Breast epithelium (tissue), 4 donors: ENCODE measurements at regions not wholly inside any gene's neighbourhood (a gene's known extent, or its start where the extent isn't known, plus 50 kb on each side); places are given as distances from the start of the nearest gene placed in this dataset.
"Not testable (repeated sequence)": the region's sequence is repeated elsewhere in the genome, so short reads cannot be mapped to it uniquely, and the experiment has no call there.

Experiments
- DNase-seq, 2 donors: peaks; one replicate each; pipeline ENCODE4 v3.0.0-alpha.2; 2019; ENCODE audit warnings: low spot score in 2 of 2
- H3K27ac ChIP-seq, 2 donors: fragments of 200-600 bp; sonication (generic) in 1 of 2; one replicate each; pipeline ENCODE4 v1.5.1; 2016 to 2019; ENCODE audit warnings: mild to moderate bottlenecking in 1 of 2
- H3K27me3 ChIP-seq, 2 donors: fragments of 200-600 bp; sonication (generic) in 1 of 2; one replicate each; pipeline versions ENCODE4 v1.5.1 to v1.6.0; 2017 to 2019; ENCODE audit warnings: control low read depth in 1 of 2, mild to moderate bottlenecking in 1 of 2
- H3K36me3 ChIP-seq: fragments of 200-600 bp; one replicate; pipeline ENCODE4 v1.5.1; 2019
- H3K4me1 ChIP-seq, 2 donors: fragments of 200-600 bp; sonication (generic); one replicate each; pipeline ENCODE4 v1.5.1; 2016 to 2019; ENCODE audit warnings: control low read depth in 1 of 2
- H3K4me3 ChIP-seq, 3 donors: fragments of 200-600 bp; sonication (generic); 1 replicate in 2 of 3; 2 replicates in 1 of 3; pipeline ENCODE4 v1.5.1; 2016 to 2019; ENCODE audit warnings: mild to moderate bottlenecking in 3 of 3, moderate library complexity in 2 of 3
- H3K9me3 ChIP-seq, 2 donors: fragments of 200-600 bp; sonication (generic) in 1 of 2; one replicate each; pipeline ENCODE4 v1.5.1; 2016 to 2019; ENCODE audit warnings: control low read depth in 1 of 2
- POLR2A ChIP-seq: fragments of 450-650 bp; IDR thresholded peaks from one replicate; pipeline ENCODE4 v1.6.1; 2016; ENCODE audit warnings: antibody characterized with exemption, mild to moderate bottlenecking, moderate library complexity
- POLR2AphosphoS5 ChIP-seq, 3 donors: sonication (generic); formaldehyde crosslinking; IDR thresholded peaks; one replicate each; pipeline ENCODE4 v1.6.1; 2017; ENCODE audit warnings: antibody characterized with exemption in 3 of 3
- intact Hi-C: fragments of 100-400 bp; cut with DNase I; formaldehyde crosslinking; loops from one replicate; pipeline ENCODE4 v1.15.1; 2023; ENCODE audit warnings: low total_unique reads
- TF ChIP-seq, protein P1 (sequence below), 3 donors: fragments of 450-650 bp; IDR thresholded peaks; one replicate each; pipeline ENCODE4 v1.5.1; 2016 to 2017; ENCODE audit warnings: antibody characterized with exemption in 3 of 3, mild to moderate bottlenecking in 3 of 3, moderate library complexity in 3 of 3

DNA sequence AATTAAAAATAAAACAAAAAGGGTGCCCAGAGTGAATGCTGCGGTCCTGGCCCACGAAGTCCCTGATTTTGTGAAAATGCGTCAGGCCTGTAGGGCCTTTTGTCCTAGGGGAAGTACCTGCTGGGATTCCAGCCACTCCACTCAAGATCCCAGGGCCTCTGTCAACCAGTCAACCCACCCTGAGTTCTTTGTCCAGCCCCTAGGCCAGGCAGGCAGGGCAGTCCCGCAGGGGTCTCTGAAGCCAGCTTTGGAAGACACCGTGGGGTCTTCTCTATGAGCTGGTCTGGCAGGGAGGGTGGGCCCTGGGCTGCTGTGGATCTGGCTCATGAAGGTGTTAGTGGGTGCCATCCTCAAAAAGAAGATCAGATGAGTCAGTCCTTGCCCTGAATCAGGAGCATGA is 452.5 kb upstream of the MKI67 start:
- TF ChIP-seq, protein P1, sequence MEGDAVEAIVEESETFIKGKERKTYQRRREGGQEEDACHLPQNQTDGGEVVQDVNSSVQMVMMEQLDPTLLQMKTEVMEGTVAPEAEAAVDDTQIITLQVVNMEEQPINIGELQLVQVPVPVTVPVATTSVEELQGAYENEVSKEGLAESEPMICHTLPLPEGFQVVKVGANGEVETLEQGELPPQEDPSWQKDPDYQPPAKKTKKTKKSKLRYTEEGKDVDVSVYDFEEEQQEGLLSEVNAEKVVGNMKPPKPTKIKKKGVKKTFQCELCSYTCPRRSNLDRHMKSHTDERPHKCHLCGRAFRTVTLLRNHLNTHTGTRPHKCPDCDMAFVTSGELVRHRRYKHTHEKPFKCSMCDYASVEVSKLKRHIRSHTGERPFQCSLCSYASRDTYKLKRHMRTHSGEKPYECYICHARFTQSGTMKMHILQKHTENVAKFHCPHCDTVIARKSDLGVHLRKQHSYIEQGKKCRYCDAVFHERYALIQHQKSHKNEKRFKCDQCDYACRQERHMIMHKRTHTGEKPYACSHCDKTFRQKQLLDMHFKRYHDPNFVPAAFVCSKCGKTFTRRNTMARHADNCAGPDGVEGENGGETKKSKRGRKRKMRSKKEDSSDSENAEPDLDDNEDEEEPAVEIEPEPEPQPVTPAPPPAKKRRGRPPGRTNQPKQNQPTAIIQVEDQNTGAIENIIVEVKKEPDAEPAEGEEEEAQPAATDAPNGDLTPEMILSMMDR (IDR thresholded peaks at IDR 0.05) = no peak
- TF ChIP-seq POLR2AphosphoS5 (IDR thresholded peaks at IDR 0.05) = no peak
- no peak for TF ChIP-seq POLR2A
- Histone ChIP-seq H3K27ac (no peak overlapping the region), H3K36me3 (no peaks in the 10 kb centered on the region), H3K27me3 (no peaks in the 10 kb centered on the region), H3K9me3 (no peaks in the 10 kb centered on the region), H3K4me1 (no peaks in the 10 kb centered on the region), H3K4me3 (no peak overlapping the region)
- DNase-seq = no peak
- intact Hi-C loops = no loop called here

DNA sequence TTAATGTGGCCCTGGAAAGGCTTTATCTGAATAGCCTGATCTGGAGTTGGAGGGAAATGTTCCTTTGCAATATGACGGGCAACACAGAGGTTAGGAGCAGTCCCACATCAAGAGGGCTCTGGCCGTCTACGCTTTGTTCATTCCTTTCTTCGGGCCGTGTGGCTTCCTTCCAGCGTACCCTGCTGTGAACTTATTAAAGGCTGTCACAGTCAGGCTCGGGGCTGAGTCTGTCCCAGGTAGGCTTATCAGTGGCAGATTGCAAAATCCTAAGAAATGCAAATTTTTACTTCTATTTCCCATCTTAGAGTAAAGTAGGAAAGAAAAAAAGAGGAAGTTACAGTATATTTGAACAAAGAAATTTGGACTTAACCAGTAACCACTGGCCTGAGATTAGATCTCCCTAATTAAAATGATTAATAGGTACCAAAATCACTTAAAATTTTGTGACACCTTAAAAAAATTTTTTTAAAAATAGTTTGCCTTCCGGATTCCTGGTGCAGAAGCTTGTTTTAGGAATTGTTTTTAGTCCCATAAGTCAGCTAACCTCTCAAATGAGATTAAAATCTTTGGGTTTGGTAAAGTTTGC is 453.1 kb upstream of the MKI67 start:
- Histone ChIP-seq H3K9me3 (no peaks in the 10 kb centered on the region), H3K4me1 (no peaks in the 10 kb centered on the region), H3K4me3 (no peak overlapping the region), H3K36me3 (no peaks in the 10 kb centered on the region), H3K27me3 (no peaks in the 10 kb centered on the region), H3K27ac (no peak overlapping the region)
- intact Hi-C loops = no loop called here
- TF ChIP-seq, protein P1 (IDR thresholded peaks at IDR 0.05) = no peak
- TF ChIP-seq POLR2AphosphoS5 (IDR thresholded peaks at IDR 0.05) (no peak), POLR2A (no peak)
- no peak for DNase-seq

DNA sequence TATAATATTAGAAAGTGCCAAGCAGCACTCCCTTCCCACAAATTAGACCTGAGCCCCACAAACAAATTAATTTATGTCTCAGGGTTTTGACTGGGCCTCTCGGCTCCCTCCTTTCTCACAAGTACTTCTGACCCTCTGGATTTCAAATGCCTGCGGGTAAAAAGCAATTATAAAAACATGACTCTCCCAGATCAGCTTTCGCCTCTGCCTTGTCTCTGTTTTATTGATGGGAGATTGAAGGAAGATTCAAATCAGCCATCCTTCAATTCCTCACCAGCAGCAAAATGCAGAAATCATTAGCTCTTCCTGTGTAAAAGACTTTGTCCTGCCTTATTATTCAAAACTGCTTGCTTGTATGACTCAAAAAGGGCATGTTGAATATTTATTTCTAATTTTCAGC is 453.7 kb upstream of the MKI67 start:
- no peak for DNase-seq
- intact Hi-C loops = no loop called here
- Histone ChIP-seq H3K4me1 (no peaks in the 10 kb centered on the region), H3K9me3 (no peaks in the 10 kb centered on the region), H3K36me3 (no peaks in the 10 kb centered on the region), H3K27me3 (no peaks in the 10 kb centered on the region), H3K4me3 (no peak overlapping the region), H3K27ac (no peak overlapping the region)
- TF ChIP-seq POLR2A = no peak
- TF ChIP-seq, protein P1 (IDR thresholded peaks at IDR 0.05) = no peak
- TF ChIP-seq POLR2AphosphoS5 (IDR thresholded peaks at IDR 0.05) = no peak

DNA sequence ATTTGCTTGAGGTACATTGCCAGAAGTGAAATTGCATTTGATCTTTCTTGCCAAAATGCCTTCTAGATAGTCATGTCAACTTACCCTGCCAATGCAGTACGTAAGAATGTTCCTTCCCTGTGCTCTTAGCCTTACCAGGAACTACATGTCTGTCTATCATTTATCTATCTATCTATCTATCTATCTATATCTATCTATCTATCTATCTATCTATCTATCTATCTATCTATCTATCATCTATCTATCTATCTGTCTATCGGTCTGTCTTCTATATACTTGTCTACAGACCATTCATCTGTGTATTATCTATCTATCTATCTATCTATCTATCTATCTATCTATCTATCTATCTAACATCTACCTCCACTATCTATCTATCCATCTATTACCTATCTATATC is 456.9 kb upstream of the MKI67 start:
- intact Hi-C loops, H3K4me3 ChIP-seq, H3K27me3 ChIP-seq, H3K27ac ChIP-seq, H3K36me3 ChIP-seq, H3K4me1 ChIP-seq, DNase-seq: not testable (repeated sequence)
- peaks cover 0 to 10% of the 10 kb centered on the region in 2 donors for H3K9me3 ChIP-seq

DNA sequence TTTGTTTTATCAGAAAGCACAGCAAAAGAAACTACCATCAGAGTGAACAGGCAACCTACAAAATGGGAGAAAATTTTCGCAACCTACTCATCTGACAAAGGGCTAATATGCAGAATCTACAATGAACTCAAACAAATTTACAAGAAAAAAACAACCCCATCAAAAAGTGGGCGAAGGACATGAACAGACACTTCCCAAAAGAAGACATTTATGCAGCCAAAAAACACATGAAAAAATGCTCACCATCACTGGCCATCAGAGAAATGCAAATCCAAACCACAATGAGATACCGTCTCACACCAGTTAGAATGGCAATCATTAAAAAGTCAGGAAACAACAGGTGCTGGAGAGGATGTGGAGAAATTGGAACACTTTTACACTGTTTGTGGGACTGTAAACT is 460.4 kb upstream of the MKI67 start:
- H3K27me3 ChIP-seq, intact Hi-C loops, H3K36me3 ChIP-seq, DNase-seq, H3K27ac ChIP-seq, H3K4me1 ChIP-seq, H3K4me3 ChIP-seq: not testable (repeated sequence)
- H3K9me3 ChIP-seq = peaks cover 0 to 10% of the 10 kb centered on the region in 2 donors

DNA sequence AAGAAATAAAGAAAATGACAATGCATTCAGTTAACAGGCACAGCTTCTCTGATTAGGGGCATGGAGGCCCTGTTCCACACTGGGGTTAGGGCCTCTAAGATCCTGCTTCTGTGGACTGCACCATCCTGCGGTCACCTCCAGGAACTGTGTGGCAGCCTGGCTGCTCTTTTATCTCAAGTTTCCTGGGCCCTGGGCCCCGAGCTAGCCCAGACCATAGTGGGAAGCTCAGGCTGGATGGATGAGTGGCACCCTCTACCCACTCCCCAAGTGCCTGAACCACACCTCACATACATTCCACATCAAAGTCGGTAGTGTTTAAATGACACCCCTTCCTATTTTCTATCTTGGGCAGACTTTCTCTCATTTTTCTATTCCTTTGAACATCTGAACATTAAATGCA is 461.5 kb upstream of the MKI67 start:
- no peak for DNase-seq
- Histone ChIP-seq H3K36me3 (no peaks in the 10 kb centered on the region), H3K27me3 (no peaks in the 10 kb centered on the region), H3K9me3 (peaks cover 0 to 10% of the 10 kb centered on the region in 2 donors), H3K27ac (no peak overlapping the region), H3K4me1 (no peaks in the 10 kb centered on the region), H3K4me3 (no peak overlapping the region)
- intact Hi-C loops = no loop called here
- no peak for TF ChIP-seq POLR2AphosphoS5 (IDR thresholded peaks at IDR 0.05)
- no peak for TF ChIP-seq POLR2A
- TF ChIP-seq, protein P1 (IDR thresholded peaks at IDR 0.05) = no peak
